Spleen (tissue), 7 donors: ENCODE measurements at regions not wholly inside any gene's neighbourhood (a gene's known extent, or its start where the extent isn't known, plus 50 kb on each side); places are given as distances from the start of the nearest gene placed in this dataset.

Experiments
- POLR2A ChIP-seq, 3 donors: fragments of 450-650 bp; IDR thresholded peaks; one replicate each; pipeline ENCODE4 v1.5.1; 2017; ENCODE audit warnings: antibody characterized with exemption in 3 of 3, mild to moderate bottlenecking in 1 of 3
- POLR2AphosphoS5 ChIP-seq, 3 donors: sonication (generic); formaldehyde crosslinking; IDR thresholded peaks; one replicate each; pipeline ENCODE4 v1.5.1; 2017; ENCODE audit warnings: antibody characterized with exemption in 3 of 3
- TF ChIP-seq, protein P1 (sequence below), 11 experiments: fragments of 200-600 bp in 7 of 11; fragments of 450-650 bp in 4 of 11; sonication (generic) in 4 of 11; IDR thresholded peaks in 8 of 11; conservative IDR thresholded peaks in 3 of 11; 1 replicate in 7 of 11; 2 replicates in 4 of 11; pipeline versions ENCODE4 v1.4.0 to v1.8.0; 2016 to 2021; ENCODE audit warnings: antibody characterized with exemption in 11 of 11, inconsistent platforms in 4 of 11, mild to moderate bottlenecking in 1 of 11
- donor health status: DM: no; HTN: no; CAD: no; lungs with moderate emphysema.
- donor health status: DM: no; HTN: no; CAD: no.
- donor health status: DM: no; HTN: no; CAD: no.

DNA sequence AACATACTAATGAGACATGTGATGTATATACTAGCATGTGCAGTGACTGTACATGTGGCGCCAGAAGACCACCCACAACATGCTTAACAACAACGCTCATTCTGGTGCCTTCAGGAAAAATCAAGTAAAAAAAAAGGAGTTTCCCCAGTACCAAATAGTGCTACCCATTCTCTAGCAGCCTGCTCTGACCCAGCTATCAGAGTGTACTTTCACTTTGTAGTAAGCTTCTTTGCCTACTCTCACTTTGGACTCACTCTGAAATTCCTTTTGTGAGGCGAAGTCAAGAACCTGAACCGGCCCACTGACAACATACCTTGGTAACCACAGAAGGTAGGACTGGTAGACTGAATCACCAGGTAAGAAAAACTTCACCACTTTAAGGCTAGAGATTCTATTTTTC is 1100.0 kb downstream of the GRIK2 start:
- no peak for TF ChIP-seq POLR2A (IDR thresholded peaks at IDR 0.05)
- TF ChIP-seq, protein P1, sequence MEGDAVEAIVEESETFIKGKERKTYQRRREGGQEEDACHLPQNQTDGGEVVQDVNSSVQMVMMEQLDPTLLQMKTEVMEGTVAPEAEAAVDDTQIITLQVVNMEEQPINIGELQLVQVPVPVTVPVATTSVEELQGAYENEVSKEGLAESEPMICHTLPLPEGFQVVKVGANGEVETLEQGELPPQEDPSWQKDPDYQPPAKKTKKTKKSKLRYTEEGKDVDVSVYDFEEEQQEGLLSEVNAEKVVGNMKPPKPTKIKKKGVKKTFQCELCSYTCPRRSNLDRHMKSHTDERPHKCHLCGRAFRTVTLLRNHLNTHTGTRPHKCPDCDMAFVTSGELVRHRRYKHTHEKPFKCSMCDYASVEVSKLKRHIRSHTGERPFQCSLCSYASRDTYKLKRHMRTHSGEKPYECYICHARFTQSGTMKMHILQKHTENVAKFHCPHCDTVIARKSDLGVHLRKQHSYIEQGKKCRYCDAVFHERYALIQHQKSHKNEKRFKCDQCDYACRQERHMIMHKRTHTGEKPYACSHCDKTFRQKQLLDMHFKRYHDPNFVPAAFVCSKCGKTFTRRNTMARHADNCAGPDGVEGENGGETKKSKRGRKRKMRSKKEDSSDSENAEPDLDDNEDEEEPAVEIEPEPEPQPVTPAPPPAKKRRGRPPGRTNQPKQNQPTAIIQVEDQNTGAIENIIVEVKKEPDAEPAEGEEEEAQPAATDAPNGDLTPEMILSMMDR (IDR thresholded peaks at IDR 0.05 in 8 of 11, conservative IDR thresholded peaks at IDR 0.05 in 3 of 11), result no peak
- TF ChIP-seq POLR2AphosphoS5 (IDR thresholded peaks at IDR 0.05), result no peak
